ENCODE measurements at regions not wholly inside any gene's neighbourhood (a gene's known extent, or its start where the extent isn't known, plus 50 kb on each side); places are given as distances from the start of the nearest gene placed in this dataset.
"Not testable (repeated sequence)": the region's sequence is repeated elsewhere in the genome, so short reads cannot be mapped to it uniquely, and the experiment has no call there.

- TF ChIP-seq CTCF (IDR thresholded peaks at IDR 0.05; ENCODE audit: low read depth, low read length) = no peak
These were observed 267.2 kb upstream of the MSX2 start for GRCh38 chr5:174457141-174457678.

GRCh38 chr5:174459071-174459702 lies 265.2 kb upstream of the MSX2 start:
- no peak overlapping the region for H3K4me3 ChIP-seq (replicated peaks in 1 of 2; ENCODE audit: low read depth in 2 of 2, low read length in 2 of 2)
- no peak for DNase-seq (ENCODE audit: low read depth in 2 of 2)
- no peak for TF ChIP-seq CTCF (IDR thresholded peaks at IDR 0.05; ENCODE audit: low read depth, low read length)

More at GRCh38 chr5:174457141-174457678, 267.2 kb upstream of the MSX2 start:
- no peak for DNase-seq (ENCODE audit: low read depth in 2 of 2)
- no peak overlapping the region for H3K4me3 ChIP-seq (replicated peaks in 1 of 2; ENCODE audit: low read depth in 2 of 2, low read length in 2 of 2)

GRCh38 chr5:174459832-174460448 lies 264.4 kb upstream of the MSX2 start:
- TF ChIP-seq CTCF (IDR thresholded peaks at IDR 0.05; ENCODE audit: low read depth, low read length) = no peak
- no peak overlapping the region for H3K4me3 ChIP-seq (replicated peaks in 1 of 2; ENCODE audit: low read depth in 2 of 2, low read length in 2 of 2)
- DNase-seq (ENCODE audit: low read depth in 2 of 2) = no peak

- no peak overlapping the region for H3K4me3 ChIP-seq (replicated peaks in 1 of 2; ENCODE audit: low read depth in 2 of 2, low read length in 2 of 2)
- no peak for TF ChIP-seq CTCF (IDR thresholded peaks at IDR 0.05; ENCODE audit: low read depth, low read length)
- DNase-seq (ENCODE audit: low read depth in 2 of 2) = no peak
These were observed 262.3 kb upstream of the MSX2 start for GRCh38 chr5:174462129-174462528.

GRCh38 chr5:174464504-174465165 lies 259.7 kb upstream of the MSX2 start:
- DNase-seq (ENCODE audit: low read depth in 2 of 2) = no peak

GRCh38 chr5:174471528-174471927 lies 252.9 kb upstream of the MSX2 start:
- not testable (repeated sequence) for H3K4me3 ChIP-seq (replicated peaks in 1 of 2; ENCODE audit: low read depth in 2 of 2, low read length in 2 of 2); DNase-seq (ENCODE audit: low read depth in 2 of 2)

More at GRCh38 chr5:174464504-174465165, 259.7 kb upstream of the MSX2 start:
- no peak overlapping the region for H3K4me3 ChIP-seq (replicated peaks in 1 of 2; ENCODE audit: low read depth in 2 of 2, low read length in 2 of 2)
- peak; percentile 2 for TF ChIP-seq CTCF (IDR thresholded peaks at IDR 0.05; ENCODE audit: low read depth, low read length)

GRCh38 chr5:174472956-174473355 lies 251.4 kb upstream of the MSX2 start:
- no peak for DNase-seq (ENCODE audit: low read depth in 2 of 2)
- no peak for TF ChIP-seq CTCF (IDR thresholded peaks at IDR 0.05; ENCODE audit: low read depth, low read length)
- no peak overlapping the region for H3K4me3 ChIP-seq (replicated peaks in 1 of 2; ENCODE audit: low read depth in 2 of 2, low read length in 2 of 2)

- not testable (repeated sequence) for H3K4me3 ChIP-seq (replicated peaks in 1 of 2; ENCODE audit: low read depth in 2 of 2, low read length in 2 of 2); DNase-seq (ENCODE audit: low read depth in 2 of 2)
These were observed 248.4 kb upstream of the MSX2 start for GRCh38 chr5:174476001-174476400.

Data from cardiac fibroblast (primary cell).